RPMI7951 (cell line): ENCODE measurements at regions not wholly inside any gene's neighbourhood (a gene's known extent, or its start where the extent isn't known, plus 50 kb on each side); places are given as distances from the start of the nearest gene placed in this dataset.

Source experiments
- DNase-seq: peaks from one replicate; pipeline ENCODE4 v3.0.0-alpha.2; 2012; ENCODE audit warnings: low read depth

DNA sequence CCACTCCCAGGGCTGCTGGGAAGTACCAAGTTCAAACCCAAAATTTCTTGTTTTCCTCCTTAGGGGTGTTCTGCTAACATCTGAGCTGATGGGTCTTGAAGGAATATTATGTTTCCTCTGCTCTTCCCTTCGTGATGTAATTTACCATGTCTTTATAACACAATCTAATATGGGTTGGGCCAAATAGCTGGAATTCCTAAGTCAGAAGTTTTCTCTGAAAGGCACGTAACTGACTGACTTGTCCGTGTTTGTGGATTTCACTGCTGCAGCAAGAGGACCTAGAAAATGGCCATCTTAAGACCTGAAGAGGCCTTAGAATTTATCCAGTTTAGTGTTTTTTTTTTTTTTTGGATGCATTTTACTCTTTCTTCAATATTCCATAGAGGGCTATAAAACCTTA, 256.7 kb downstream of the DCDC2C start:
- no peak for DNase-seq

DNA sequence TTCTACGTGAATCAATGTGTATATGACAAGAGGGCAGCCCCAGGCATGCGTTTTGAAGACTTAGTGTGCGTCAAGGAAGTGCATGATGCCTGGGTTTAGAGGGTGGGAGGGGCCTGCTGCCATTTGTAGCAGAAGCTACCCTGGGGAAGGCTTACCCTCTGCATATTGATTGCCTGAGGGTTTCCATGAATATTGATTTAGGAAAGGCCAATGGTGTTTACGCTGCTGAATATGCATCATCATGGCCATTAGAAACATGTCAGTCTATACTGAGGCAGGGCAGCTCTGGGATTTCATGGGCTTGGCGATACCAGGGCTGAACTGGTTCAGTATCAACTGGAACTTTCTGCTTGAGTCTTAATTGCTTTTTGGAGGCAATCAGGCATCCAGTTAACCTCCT, 259.3 kb downstream of the DCDC2C start:
- no peak for DNase-seq

DNA sequence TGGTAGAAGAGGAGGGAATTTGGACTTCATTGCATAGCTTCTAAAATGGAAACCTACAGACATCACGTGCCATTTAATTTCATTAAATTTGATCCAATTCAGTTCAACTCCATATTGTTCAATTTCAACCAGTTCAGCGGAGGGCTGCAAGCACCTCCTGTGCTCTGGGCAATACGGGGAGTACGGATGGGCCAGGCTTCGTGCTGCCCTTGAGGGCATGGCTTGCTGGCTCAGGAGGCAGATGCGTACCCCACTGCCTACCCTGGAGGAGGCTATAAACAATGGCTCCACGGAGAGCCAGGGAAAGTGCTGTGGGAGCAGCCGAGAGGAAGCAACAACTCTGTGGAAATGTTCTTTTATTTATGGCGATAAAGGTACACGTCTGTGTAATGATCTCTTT, 261.8 kb downstream of the DCDC2C start:
- DNase-seq = no peak

DNA sequence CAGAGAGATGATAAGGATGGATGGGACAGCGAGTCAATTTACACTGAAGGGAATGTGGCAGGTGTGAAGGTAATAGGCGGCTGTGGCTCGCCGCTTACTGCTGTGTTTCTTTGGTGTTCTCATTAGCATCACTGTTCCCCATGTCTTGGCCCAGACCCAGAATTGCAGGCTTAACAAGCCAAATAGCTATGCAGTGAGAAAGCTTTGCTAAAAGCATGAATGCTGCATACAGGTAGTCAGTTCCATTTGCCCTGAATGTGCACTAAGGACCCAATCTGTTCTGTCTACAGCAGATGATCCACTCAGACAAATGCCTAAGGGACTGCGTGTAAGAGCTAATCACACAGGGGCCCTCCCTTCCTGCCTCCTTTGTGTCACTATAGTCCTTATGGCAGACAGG, 262.6 kb downstream of the DCDC2C start:
- no peak for DNase-seq

DNA sequence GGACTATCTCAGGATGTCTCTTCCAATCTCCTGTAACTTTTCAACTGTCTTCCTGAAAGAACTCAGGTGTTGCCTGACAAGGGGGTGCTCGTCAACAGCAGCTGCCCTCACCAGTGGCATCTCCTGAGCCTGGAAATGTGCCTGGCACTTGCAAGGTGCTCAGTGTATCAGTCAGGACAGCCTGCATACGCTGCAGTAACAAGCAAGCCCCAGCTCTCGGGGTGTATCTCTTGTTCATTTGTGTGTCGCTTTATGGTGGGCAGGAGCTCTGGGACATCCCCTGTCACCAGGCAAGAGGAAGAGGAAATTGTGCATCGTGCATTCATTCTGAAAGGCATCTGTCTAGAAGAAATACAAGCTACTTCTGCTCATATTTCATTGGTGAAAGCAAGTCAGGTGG, 263.1 kb downstream of the DCDC2C start:
- DNase-seq = no peak

DNA sequence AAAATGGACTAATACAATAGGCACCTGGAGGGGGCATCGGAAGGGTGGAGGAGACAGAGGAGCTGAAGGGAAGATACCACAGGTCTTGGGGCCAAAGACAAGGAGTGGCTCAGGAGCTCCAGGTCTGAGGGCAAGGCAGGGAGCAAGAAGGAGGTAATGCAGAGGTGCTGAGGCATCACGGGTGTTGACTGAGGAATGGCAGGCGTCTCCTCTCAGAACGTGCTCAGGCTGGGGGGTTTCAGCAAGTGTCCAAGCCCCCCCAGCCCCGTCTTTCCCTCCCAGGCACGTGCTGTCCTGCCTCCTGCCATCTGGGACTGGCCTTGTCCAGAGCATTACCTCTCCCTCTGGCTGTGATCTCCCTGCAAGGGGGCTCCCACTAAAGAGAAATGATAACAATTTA, 265.4 kb downstream of the DCDC2C start:
- no peak for DNase-seq

DNA sequence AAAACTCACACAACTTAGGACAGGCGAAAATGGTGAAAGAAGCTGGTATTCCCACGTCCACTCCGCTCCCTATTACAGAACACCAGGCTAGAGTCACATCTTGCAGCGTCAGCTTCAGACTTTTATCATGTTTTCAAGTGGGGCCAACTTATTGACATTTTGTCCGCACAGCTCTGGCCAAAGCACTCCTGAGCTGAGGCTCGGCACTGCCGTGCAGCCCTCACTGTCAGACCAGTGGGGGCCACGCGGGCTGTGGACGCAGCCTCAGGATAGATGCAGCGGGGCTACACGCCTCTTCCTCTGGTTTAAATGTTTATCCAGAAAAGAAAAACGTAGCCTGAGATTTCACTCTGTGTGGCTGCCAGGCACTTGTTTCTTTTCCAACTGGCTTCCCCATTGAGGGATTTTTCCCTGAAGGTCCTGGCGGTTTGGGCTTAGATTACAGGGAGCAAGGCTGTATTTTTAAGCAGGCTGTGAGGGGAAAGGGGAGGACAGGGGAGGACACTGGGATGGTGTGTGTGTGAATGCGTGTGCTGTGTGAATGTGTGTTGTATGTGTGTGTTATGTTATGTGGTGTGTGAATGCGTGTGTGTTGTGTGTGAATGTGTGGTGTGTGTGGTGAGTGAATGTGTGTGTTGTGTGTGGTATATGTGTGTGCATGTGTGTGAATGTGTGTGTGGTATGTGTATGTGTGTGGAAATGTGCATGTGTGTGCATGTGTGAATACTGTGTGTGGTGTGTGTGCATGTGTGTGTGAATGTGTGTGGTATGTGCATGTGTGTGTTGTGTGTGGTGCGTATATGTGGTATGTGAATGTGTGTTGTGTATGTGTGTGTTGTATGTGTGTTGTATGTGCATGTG, 267.6 kb downstream of the DCDC2C start:
- DNase-seq = no peak

DNA sequence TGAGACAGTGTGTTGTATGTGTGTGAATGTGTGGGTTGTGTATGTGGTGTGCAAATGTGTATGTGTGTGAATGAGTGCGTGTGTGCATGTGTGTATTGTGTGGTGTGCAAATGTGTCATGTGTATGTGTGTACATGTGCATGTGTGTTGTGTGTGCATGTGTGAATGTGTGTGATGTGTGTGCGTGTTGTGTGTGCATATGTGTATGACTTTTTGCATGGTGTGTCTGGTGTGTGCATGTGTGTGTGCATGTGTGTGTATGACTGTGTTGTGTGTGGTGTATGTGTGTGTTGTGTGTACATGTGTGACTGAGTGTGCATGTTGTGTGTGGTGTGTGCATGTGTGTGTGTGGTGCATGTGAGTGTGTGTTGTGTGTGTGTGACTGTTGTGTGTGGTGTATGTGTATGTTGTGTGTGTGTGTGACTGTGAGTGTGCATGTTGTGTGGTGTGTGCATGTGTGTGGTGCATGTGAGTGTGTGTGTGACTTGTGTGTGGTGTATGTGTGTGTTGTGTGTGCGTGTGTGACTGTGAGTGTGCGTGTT, 268.3 kb downstream of the DCDC2C start:
- no peak for DNase-seq

DNA sequence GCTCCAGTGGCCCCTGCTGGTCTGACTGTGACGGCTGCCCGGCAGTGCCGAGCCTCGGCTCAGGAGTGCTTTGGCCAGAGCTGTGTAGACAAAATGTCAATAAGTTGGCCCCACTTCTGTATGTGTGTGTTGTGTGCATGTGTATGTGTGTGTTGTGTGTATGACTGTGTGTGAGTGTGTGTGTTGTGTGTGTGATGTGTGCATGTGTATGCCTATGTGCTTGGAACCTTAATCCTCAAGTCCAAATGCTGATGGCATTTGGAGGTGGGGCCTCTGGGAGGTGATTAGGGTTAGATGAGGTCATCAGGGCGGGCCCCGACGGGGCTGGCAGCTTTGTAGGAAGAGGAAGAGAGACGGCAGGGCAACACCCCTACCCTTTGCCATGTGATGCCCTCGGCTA, 269.0 kb downstream of the DCDC2C start:
- no peak for DNase-seq

DNA sequence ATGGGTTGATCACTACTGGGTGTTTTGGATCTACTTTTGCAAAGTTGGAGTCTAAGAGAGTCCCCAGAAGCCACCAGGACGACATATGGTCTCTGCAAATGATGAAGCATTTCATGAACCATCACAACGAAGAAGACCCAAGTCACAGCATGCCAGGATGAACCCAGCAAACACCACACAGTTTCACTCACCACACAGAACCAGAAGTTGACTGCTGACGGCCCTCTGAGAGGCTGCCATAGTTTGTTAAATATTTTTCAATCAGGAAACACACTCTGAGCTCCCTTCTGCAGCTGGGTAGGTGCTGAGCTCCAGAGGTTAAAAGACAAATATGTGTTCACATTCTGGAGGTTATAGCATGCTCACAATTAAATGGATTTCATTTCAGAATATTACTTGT, 271.4 kb downstream of the DCDC2C start:
- no peak for DNase-seq

DNA sequence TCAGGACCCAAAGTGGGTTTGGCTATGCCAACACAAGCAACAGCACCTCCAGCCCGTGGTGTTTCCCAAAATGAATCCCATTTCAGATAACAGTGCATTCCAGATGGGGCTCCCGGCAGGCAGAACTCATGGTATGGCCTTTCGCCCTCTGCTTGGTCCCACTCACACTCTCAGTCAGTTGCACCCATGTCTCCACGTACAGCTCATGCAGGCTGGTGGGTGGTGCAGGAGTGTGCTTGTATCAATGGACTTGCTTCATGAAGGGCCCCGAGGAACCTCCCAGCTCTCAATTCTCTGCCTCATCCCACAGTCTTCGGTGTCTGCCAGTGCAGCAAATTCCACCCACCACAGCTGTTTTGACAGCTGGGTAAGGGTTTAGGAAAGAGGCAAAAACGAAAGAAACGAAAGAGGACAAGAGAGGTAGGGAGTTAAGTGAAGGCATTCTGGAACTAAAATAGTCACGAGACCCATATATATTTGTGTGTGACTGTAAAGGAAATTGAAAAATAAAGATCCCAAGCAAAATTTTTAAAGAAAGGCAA, 278.1 kb downstream of the DCDC2C start:
- no peak for DNase-seq

DNA sequence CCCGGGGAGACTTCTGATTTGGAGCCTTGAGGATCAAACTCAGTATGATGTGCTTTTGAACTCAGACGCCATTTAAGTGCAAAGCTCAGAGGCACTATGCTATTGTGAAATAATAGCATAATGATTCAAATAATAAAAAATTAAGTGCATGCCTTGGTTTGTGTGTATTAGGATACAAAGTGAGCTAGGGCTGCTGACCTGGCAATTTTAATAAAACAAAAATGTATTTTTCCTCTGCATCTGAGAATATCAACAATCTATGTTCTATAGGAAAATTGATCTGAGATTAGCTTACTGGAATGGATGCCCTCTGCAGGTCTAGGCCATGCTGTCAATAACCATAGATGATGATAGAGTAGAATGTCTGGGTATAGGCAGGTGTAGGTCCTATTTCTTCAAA, 278.8 kb downstream of the DCDC2C start:
- no peak for DNase-seq

DNA sequence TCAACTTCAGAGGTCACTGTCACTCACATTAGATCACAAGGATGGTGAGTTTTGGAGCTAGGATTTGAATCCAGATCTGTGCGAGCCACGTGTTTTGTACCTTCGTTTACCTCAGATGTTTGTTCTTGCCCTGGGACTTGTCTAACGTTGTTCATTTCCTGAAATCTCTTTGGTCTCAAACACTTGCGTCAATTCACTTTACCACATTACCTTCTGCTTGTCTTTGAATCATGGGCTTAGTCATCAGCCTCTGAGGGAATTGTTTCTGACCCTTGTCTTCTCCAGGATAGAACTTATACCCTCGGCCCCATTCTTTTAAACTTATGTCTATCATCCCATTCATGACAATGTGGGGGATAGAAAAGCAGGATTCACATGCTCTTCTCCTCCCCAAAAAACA, 282.7 kb downstream of the DCDC2C start:
- DNase-seq = no peak

DNA sequence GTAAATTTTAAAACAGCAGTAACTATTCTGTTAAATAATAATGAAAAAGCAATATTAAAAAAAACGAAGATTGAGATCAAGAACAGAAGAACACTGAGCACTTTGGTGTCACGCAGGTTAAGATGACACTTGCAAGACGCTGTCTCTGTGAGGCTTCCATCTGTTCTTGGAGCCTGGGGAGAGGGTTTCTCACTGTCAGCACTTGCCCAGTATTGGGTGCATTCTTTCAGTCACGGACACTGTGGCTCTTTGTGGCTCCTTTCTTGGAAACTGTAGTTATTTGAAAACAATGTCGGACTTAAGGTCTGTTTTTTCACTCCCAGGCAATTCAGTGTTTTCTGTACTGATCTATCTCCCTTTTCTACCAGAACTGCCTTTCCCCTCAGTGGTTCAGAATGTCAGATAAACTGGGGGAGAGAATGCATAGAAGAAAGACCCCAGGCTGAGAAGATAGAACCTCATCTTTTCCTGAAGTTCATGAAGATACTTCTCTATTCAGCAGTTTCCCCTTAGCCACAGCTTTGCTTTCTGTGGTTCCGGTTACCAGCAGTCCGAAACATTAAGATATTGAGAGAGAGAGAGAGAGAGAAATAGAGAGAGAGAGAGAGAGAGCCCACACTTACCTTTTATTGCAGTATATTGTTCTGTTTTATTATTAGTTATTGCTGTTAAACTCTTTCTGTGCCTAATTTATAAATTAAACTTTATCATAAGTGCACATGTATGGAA, 283.3 kb downstream of the DCDC2C start:
- no peak for DNase-seq

DNA sequence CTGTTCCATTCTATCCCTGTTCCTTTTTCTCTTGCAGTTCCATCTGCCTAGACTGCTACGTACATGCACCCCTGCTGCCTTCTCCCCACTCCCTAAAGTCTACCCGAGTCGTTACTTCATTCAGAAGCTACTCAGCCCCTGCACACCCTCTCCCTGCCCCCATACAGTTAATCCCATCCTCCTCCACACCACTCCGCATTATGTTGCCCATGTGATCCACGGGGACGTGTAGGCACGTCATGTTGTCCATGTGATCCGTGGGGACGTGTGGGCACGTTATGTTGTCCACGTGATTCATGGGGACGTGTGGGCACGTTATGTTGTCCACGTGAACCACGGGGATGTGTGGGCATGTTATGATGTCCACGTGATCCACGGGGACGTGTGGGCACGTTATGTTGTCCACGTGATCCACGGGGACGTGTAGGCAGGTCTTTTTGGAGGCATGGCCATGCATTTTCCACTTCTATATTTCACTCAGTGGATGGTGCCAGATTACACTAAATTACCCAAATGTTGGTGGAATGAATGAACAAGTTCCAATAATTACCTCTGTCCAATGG, 299.5 kb downstream of the DCDC2C start:
- no peak for DNase-seq

DNA sequence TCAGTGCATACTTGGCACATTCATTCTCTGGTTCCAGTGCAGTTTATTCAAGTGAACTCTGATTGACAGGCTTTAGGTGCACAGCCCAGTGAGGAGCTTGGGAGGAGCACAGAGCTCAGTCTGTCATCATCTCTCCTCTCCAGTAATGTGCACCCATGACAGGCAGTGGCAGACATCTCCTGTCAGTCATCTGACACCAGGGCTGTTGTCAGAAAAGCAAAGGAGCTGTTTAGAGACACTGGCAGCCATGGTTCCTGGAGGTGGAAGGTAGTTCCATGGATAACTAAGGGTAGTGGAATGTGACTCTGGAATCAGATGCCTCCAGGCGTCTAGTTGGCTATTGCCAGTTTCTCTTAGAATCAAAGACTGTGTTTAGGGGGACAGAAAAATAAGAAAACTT, 308.8 kb downstream of the DCDC2C start:
- no peak for DNase-seq

DNA sequence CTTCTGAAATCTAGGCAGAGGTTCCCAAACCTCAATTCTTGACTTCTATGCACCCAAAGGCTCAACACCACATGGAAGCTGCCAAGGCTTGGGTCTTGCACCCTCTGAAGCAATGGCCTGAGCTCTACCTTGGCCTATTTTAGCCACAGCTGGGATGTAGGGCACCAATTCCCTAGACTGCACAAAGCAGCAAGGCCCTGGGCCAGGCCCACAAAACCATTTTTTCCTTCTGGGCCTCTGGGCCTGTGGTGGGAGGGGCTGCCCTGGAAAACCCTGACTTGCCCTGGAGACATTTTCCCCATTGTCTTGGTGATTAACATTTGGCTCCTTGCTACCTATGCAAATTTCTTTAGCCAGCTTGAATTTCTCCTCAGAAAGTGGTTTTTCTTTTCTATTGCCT, 315.2 kb downstream of the DCDC2C start:
- DNase-seq = no peak

DNA sequence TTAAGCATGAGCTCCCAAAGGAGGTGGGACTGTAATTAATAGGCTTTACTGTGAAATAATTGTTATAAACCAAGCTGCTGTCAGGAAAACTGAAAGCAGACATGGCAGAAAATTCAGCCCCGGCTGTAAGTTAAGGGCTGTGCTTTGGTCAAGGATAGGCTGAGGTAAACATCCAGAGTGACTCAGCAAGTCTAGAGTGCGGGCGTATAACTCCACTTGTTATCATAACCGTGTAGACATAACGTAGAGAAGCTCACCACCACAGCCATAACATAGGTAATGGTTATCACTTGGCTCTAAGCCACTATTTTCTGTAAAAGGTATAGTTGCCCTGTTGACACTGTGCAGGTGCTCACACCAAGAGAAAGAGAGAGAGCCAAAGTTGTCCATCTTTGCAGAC, 316.8 kb downstream of the DCDC2C start:
- DNase-seq = no peak

DNA sequence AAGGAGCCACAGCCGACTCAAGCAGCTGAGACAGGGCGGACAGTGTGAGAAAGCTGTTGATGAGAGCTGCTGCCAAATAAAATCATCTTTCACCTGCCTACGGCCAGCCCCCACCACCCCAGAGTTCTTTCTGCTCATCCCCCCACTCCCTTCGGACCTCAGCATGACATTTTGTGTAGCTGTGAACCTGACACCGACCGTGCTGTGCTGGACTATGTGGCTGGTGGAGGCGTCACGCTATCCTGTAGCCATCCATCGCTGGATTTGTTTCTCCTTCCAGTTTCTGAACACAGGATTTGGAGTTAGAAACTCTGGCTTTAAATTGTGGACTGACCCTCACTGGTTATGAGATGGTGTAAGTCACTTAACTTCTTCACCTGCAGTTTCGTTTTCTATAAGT, 317.3 kb downstream of the DCDC2C start:
- no peak for DNase-seq

DNA sequence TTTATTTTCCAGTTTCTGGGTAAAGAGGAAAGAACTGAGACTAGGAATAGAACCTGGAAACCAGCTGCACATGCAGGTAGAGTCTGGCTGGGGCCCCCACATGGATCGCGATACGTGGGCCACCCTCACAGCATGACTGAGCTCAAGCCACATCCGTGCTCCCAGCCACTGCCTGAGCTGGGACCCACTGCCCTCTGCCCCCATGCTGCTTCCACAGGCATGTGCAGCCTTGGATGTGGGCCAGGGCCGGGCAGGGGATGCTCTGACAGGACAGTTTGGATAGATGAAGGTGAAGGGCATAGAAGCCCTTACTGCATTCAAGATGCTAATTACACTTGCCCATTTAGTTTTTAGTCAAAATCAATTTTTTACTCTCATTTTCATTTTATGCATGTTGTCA, 321.2 kb downstream of the DCDC2C start:
- DNase-seq = no peak

DNA sequence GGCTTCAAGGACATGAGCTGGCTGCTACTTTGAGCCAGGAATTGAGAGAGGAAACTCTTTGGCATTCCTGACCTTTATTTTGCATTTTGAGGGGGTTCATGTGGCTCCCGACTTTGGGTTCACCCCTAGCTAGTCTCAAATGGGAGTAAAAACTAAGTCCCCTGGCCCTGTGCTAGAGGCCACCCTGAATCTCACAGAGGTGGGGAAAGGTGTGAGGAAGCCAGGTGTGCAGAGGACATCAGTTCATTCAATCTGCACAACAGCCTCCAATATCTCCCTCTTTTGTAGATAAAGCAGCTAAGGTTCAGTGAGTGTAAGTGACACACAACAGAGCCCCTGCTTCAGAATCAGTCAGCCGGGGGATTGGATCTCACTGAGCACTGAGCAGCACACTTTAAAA, 325.7 kb downstream of the DCDC2C start:
- no peak for DNase-seq

DNA sequence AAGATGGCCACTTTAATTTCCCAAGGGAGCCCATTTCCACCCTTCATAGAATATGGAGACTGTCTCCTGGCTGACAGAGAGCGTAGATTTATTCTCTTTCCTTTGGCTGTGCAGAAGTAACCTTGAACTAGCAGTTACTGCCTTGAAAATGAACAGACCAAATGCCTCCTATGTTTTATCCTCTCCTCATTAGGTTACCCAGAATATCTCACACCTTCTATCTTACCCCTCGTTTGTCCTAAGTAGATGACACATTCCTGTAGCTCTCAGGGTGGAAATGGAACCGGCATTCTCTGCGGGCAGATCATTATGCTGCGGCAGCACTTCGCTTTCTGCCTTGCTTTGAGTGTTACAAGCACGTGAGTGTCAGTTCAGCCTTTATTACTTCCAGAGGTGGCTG, 336.5 kb downstream of the DCDC2C start:
- no peak for DNase-seq
